8988T (cell line): ENCODE measurements at regions not wholly inside any gene's neighbourhood (a gene's known extent, or its start where the extent isn't known, plus 50 kb on each side); places are given as distances from the start of the nearest gene placed in this dataset.

Source experiments
- DNase-seq: peaks from one replicate; pipeline ENCODE4 v3.0.0; 2011

DNA sequence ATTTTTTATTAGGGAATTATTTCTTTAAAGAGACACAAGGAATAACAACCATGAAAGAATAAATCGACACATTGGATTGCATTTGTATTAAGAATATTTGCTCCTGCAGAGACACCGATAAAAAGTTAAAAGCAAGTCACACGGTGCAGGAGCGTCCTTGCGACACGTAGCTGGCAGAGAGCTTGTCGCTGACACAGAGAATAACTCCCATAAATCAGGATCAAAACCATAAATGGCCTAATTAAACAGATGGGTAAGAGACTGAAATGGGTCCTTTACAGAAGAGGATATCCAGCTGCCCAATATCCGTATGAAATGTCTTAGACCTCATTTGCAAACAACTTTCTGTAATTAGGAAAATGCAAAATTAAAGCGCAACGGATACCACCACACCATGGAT, 126.1 kb upstream of the SNTG2 start:
- no peak for DNase-seq

- DNase-seq, result no peak
Observed at GRCh38 chr2:821546-821945, 129.1 kb upstream of the SNTG2 start.

DNA sequence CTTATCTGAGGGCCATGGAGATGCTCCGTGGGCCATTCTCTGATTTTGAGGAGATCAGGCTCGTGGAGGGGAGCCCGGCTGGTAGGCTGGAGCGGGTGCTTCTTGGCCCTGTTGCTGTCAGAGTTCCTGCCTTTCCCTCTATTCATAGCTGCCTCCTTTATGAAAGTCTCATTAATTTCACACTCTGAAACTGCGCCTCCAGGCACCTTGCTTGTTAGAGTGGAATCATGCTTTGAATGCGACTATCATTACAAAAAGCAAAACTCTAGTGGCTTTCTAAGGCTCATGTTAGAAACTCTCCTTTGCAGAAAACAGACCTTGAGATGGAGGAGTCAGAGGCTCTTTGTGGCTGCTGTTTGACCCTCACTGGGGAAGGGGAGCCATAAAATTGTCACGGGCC, 131.0 kb upstream of the SNTG2 start:
- no peak for DNase-seq

DNA sequence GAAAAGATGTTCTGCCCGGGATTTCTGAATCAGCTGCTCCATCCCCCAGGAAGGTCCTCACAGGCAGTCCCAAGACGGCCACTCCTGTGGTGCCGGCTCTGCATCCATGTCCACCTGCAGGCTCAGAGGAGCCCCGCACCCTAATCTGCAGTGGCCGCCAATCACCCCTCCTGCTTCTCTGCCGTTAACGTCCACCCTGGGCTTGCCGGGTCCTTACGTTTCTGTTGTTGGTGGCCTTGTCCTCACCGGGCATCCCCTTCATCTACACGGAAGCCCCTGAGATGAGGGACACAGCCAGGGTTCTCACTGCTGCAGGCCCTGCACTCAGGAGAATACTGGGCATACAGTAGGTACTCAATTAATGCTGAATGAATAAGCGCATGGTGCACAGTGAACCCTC, 131.5 kb upstream of the SNTG2 start:
- DNase-seq, result no peak

DNA sequence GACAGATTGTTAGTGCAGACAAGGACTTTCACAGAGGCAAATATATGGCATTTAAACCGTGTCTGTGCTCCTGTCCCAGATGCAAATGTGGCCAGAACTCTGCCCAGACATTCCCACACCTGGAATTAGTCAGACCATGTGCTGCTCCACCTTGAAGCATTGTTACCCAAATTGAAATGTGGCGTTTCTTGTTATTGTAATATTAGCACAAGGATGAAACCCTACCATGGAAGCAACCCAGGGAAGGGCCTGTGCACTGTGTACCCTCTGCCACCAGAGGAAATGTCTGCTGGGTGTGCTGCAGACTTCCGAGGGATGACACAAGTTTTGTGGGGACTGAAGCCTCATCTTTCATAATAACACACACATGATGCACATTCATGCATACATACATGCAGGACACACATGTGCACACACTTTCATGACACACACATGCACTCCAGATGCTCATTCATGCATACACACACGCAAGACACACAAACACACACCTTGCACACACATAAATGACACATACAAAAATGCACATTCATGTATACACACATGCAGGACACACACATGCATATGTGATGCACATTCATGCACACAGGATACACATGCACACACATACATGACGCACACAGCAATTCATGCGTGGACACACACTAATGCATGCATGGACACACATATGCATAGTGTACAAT, 133.2 kb upstream of the SNTG2 start:
- no peak for DNase-seq

DNA sequence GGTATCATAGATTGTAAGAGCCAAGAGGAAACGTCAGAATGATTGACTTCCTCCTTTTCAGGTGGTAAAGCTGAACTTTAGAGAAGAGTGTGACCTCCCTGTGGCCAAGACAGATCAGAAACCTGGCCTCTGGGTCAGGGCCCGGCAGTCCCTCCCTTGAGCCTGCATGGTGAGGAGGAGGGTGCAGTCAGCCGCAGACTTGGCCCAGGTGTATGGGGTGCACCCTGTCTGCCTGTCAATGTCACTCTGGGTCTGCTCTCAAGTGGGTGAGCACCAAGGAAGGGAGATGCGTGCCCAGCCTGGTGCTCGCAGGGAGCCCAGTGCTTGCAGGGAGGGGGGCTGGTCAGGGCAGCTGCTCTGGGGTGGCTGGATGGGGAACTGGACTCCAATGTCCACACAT, 134.4 kb upstream of the SNTG2 start:
- no peak for DNase-seq

DNA sequence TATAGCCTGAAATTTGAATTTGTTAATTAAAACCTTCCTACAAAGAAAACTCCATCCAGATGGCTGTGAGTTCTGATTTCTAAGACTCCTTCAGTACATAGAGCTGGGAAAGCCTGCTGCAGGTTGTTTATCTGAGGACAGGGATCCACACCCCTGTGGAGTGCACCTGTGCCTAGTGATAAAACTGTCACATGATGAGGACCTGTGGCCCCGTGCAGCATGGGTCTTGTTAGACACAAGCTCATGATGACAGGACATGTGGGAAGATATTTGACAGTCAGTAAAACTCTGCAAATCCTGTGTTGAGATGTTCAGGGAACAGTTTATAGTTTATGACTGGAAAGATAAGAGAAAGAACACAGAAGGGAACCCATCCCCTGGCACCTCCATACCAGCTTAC, 133.2 kb upstream of the TMEM18 start:
- DNase-seq, result no peak

GRCh38 chr2:807300-807699, 130.1 kb upstream of the TMEM18 start:
- no peak for DNase-seq

DNA sequence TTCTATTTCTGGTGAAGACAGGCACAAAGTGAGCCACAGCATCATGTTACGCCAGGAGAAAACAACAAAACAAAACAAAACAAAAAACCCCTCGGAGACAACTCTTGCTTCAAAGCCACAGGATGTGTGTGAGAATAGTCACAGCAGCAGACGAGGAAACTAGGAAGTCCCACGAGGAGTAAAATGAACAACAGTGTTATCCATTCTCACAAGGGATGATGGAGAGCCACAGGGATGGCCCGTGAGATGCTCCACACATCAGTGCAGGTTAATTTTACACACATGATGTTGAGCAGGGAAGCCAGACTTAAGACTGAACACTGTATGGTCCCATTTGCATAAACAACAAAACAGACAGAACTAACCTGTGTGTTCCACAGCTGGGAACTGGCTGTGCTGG, 128.5 kb upstream of the TMEM18 start:
- no peak for DNase-seq

DNA sequence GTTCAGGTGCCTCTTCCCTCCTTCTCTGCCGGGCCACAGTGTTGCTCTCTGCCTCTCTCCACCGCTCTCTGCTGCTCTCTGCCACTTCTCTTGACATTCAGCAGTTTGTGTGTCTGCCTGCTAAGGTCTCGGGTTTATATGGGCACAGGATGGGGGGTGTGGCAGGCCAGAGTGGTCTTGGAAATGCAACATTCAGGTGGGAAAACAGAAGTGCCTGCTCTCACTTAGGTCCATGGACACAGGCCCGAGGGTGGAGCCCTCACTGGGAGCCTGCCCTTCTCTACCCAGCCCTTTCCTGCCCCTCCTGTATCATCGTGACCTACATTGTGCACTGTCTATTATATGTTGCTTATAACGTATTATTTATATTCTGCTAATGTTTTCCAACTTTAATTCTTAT, 120.8 kb upstream of the TMEM18 start:
- no peak for DNase-seq

DNA sequence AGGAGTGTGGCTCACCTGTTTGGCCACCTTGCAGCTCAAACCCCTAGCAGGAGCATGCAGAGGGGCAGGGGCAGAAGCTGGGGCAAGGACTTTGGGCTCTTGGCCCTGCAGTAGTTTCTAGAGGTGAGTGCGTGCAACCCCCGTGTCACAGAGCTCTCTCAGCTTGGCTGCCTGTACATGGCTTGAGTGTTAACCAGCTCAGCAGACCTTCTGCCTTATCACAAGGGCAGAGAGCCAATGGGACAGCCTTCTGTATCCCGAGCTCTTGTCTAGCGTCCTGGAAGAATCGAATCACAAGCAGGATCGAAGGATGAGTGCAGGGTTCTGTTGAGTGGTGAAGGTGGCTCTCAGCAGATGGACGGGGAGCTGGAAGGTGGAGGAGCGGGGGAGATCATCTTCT, 120.3 kb upstream of the TMEM18 start:
- no peak for DNase-seq

- DNase-seq, result no peak
Observed at GRCh38 chr2:796141-796985, 119.2 kb upstream of the TMEM18 start.

- no peak for DNase-seq
Observed at GRCh38 chr2:795531-796041, 118.4 kb upstream of the TMEM18 start.

DNA sequence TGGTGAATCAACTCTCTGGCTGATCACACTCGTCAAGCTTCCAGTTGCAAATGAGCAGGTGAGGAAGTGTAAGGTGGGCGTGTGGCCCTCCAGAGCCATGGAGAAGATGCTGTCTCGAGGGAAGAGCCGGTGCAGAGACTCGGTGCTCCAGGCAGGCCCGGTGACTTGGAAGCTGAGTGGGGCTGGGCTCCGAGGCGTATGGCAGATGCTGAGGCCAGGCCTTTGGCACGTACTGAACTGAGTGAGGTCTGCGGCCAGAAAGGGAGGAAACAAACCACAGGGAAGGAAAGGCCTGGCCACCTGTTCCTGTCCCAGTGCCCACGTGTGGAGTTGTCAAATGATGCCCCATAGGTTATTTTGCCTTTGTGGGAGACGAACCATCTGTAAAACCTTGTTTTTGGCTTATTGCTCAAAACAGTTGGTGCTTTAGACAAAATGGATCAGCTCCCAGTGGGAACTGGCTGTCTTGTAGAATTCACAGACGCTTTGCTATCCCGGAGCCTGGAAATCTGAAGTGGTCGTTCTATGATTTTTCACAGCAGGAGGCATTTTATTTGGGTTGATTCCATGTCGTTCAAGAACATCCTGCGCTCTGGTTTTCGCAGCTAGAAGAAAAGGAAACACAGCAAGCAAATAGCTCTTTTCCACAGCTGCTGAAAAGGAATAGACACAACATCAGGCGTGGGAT, 117.5 kb upstream of the TMEM18 start:
- DNase-seq, result no peak

GRCh38 chr2:793236-793635, 116.0 kb upstream of the TMEM18 start:
- no peak for DNase-seq

DNA sequence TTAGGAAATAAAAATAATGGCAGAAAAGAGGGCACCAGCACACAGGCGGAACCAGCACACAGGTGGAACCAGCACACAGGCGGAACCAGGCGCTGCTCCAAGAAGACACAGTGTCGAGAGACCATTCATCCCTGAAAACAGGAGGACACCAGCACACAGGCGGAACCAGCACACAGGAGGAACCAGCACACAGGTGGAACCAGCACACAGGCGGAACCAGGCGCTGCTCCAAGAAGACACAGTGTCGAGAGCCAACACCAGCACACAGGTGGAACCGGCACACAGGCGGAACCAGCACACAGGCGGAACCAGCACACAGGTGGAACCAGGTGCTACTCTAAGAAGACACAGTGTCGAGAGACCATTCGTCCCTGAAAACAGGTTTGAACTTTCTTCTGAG, 115.5 kb upstream of the TMEM18 start:
- no peak for DNase-seq

DNA sequence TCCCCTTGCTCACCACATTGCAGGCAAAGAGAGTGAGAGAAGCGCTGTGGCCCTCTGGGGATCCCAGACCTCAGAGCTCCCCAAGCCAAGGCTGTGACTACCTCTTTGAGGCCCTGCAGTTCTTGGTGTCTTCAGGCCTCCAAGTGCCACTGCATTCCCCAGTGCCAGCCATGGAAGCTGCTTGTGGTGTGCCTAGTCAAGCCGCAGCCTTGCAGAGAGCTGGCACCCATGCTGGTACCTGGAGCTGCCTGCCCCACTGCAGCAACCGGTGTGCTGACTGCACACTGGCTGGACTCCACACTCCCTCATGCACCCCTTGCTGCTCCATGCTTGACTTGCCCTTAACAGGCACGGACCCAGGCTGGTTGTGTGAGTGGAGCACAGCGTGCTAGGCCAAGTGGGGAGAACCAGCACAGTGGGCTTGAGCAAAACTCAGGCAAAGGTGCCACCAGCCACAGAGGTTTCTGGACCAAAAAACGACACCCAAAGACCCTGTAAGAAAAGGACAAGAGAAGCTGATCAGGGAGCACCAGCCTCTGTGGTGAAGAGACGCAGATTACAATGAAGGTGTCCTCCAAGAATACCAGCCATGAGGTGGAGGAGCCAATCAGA, 113.5 kb upstream of the TMEM18 start:
- no peak for DNase-seq

DNA sequence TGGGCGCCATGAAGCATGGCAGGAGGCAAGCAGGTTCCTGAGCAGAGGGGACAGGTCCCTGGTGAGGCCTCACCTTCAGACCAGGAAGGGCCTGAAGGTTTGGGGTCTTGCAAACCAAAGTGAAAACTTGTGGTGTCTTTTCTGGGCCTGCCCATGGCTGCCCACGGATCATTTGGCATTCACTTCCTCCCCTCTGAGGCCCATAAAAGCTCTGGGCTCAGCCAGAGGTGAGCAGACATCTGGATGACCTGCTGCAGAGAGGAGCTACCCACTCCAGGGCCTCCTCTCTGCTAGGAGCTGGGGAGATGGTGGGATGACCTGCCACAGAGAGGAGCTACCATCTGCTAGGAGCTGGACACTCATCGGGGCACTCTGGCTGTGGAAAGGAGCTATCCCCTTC, 112.9 kb upstream of the TMEM18 start:
- no peak for DNase-seq

DNA sequence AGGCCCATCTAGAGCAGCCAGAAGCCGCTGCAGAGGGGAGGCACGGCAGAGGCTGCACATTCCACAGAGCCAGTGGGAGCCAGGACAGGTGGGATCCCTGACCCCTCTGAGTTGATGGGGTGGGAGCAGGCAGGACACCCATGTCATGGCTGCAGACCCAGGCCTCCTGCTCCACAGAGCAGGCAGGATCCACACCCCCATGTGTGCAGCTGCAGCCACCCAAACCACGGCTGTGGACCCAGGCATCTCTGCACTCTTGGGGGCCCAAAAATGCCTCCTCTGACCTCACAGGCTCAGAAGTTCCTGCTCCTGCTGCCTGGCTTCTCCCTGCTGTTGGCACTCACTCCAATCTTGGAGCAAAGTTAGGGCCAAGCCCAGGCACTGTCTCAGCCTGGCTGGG, 112.3 kb upstream of the TMEM18 start:
- DNase-seq, result no peak

DNA sequence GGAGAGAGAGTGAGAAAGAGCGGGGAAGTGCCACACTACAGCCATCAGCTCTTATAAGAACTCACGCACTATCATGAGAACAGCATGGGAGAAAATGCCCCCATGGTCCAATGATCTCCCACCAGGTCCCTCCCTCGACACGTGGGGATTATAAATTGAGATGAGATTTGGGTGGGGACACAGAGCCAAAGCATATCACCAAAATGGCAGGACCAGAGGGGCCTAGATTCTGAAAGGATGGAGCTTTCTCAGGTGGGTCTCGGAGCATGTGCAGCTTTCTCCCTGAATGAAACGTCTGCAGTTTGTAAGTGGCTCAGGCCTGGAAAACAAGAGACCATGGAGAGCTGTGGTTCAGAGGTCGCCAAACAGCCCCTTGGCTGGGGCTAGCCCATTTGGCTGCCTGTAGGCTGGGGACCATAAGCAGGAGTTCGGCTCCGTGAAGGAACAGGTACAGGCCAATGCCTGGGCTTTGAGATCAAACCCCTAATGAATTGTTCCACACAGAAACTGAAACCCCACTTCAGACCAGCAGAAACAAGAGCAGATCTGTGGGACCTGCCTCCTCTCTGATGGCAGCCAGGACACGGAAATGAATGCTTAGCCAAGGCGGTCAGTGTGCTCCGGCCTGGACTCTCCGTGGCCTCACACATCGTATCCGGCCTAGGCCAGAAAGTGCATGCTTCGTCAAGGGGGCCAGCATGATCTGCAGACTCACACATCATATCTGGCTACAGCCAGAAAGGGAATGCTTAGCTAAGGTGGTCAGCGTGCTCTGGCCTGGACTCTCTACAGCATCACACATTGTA, 111.2 kb upstream of the TMEM18 start:
- no peak for DNase-seq

DNA sequence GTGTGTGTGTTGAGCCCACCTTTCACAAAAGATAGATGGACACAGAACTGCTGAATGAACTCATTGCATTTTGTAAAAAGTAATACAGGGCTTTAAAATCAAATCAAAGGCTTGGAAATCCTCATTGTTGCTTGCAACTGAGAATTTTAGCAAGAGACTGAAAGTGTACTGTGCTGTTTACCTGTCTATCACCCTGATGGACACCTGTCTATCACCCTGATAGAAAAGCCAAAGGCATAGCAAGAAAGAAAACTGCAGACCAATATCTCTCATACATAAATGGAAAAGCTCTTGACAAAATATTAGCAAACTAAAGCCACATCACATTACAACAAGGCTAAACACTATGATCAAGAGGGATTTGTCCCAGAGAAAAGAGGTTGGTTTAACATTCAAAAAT, 107.5 kb upstream of the TMEM18 start:
- no peak for DNase-seq

DNA sequence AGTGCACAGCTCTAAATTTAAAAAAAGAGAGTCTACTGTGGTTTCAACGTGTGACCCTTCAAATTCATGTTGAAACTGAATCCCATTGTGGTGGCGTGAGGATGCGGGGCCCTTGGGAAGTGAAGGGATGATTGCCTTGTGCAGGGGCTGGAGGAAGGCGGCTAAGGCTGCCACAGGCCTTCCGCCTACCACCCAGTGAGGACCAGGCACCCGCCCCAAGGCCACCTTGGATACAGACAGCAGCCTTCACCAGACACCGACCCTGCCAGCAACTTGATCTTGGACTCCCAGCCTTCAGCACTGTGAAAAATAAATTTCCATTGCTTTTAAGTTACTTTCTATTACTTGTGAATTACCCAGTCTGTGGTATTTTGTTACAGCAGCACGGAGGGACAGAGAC, 103.4 kb upstream of the TMEM18 start:
- no peak for DNase-seq

GRCh38 chr2:780002-780401, 102.8 kb upstream of the TMEM18 start:
- no peak for DNase-seq
